Uterus (tissue), 2 donors: ENCODE measurements at regions not wholly inside any gene's neighbourhood (a gene's known extent, or its start where the extent isn't known, plus 50 kb on each side); places are given as distances from the start of the nearest gene placed in this dataset.

ENCODE experiments used
- CTCF ChIP-seq, 4 experiments: fragments of 200-600 bp in 2 of 4; fragments of 450-650 bp in 2 of 4; sonication (generic) in 2 of 4; IDR thresholded peaks; one replicate each; pipeline ENCODE4 v1.5.1; 2016 to 2019; ENCODE audit warnings: antibody characterized with exemption in 4 of 4, mild to moderate bottlenecking in 2 of 4, moderate library complexity in 1 of 4
- POLR2A ChIP-seq, 2 donors: fragments of 450-650 bp; IDR thresholded peaks; one replicate each; pipeline ENCODE4 v1.6.1; 2016; ENCODE audit warnings: antibody characterized with exemption in 2 of 2, mild to moderate bottlenecking in 1 of 2, moderate library complexity in 1 of 2

- no peak for TF ChIP-seq CTCF (IDR thresholded peaks at IDR 0.05)
- no peak for TF ChIP-seq POLR2A (IDR thresholded peaks at IDR 0.05)
Measured at GRCh38 chr11:81098471-81098870, 1635.2 kb downstream of the FAM181B start.
